ENCODE measurements at regions not wholly inside any gene's neighbourhood (a gene's known extent, or its start where the extent isn't known, plus 50 kb on each side); places are given as distances from the start of the nearest gene placed in this dataset.
"Not testable (repeated sequence)": the region's sequence is repeated elsewhere in the genome, so short reads cannot be mapped to it uniquely, and the experiment has no call there.

DNA sequence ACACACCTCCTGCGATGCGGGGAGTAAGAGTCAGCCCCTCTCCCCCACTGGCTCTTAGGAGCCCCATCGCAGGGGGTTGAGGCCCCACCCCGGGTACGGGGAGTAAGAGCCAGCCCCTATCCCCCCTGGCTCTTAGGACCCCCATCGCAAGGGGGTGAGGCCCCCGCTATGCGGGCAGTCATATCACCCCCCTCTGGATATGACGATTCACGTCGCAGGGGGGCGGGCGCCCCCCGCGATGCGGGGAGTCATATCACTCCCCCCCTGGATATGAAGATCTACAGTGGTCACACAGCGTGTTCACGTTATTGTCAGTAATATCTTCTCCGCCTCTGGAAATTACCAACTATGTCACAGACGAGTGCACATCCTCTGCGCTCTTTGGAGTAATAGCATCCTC is 61.1 kb downstream of the DEFB131A start:
- not testable (repeated sequence) for DNase-seq (ENCODE audit: low read depth in 2 of 2)

DNA sequence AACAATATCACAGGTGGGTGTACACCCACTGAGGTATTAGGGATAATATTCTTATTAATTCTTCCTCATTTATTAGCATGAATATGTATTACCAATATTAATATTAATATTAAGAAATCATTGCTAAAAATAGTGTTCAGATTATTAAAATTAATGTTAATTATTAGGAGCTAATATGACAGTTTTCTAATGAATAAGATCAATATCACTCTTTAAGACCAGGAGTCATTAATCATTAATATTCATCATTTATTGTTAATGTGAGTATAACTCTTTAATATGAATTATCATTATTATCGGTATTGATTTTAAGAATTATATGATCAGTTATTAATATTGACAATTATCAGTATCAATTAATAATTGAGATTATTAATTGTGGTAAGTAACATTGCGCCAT is 62.5 kb downstream of the DEFB131A start:
- DNase-seq (ENCODE audit: low read depth in 2 of 2): not testable (repeated sequence)

DNA sequence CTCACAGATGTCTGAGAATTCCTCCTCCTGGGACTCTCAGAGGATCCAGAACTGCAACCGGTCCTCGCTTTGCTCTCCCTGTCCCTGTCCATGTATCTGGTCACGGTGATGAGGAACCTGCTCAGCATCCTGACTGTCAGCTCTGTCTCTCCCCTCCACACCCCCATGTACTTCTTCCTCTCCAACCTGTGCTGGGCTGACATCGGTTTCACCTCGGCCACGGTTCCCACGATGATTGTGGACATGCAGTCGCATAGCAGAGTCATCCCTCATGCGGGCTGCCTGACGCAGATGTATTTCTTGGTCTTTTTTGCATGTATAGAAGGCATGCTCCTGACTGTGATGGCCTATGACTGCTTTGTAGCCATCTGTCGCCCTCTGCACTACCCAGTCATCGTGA is 68.7 kb downstream of the DEFB131A start:
- DNase-seq (ENCODE audit: low read depth in 2 of 2): not testable (repeated sequence)

DNA sequence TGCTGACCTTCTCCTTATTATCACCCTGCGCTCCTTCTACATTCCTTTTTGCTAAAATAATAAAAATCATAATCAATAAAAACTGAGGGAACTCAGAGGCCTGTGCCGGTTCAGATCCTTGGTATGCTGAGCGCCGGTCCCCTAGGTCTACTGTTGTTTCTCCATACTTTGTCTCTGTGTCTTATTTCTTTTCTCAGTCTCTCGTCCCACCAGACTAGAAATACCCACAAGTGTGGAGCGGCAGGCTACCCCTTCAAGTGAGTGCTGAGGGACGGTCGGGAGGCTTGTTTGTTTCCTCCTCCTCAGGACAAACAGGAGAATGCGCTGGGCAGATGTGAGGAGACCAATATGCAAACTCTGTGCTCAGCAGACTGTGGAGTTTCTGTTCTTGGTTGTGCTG is 75.4 kb downstream of the DEFB131A start:
- DNase-seq (ENCODE audit: low read depth in 2 of 2): not testable (repeated sequence)

DNA sequence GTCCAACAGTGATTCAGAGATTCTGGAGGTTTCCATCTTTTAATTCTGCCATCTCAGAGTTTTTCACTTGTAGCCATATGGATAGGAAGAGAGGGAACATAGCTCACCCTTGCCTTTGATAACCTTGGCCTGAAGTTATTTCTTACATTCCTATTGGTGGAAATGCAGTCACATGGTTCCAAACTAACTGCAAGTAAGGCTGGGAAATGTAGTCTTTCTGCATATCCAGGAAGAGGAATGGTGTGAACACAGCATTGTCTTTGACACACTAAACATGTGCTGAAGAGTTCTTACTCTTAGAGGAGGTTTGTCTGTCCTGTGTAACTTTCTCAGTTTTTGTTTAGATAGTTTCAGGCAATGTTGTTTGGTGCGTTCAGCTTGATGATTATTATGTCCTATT is 78.7 kb downstream of the DEFB131A start:
- DNase-seq (ENCODE audit: low read depth in 2 of 2): not testable (repeated sequence)

DNA sequence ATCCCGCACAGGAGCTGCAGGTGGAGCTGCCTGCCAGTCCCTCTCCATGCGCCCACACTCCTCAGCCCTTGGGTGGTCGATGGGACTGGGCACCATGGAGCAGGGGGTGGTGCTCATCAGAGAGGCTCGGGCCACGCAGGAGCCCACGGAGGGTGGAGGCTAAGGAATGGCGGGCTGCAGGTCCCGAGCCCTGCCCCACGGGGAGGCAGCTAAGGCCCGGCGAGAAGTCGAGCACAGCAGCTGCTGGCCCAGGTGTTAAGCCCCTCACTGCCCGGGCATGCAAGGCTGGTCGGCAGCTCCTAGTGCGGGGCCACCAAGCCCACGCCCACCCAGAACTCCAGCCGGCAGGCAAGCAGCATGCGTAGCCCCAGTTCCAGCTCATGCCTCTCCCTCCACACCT is 80.2 kb downstream of the DEFB131A start:
- not testable (repeated sequence) for DNase-seq (ENCODE audit: low read depth in 2 of 2)

DNA sequence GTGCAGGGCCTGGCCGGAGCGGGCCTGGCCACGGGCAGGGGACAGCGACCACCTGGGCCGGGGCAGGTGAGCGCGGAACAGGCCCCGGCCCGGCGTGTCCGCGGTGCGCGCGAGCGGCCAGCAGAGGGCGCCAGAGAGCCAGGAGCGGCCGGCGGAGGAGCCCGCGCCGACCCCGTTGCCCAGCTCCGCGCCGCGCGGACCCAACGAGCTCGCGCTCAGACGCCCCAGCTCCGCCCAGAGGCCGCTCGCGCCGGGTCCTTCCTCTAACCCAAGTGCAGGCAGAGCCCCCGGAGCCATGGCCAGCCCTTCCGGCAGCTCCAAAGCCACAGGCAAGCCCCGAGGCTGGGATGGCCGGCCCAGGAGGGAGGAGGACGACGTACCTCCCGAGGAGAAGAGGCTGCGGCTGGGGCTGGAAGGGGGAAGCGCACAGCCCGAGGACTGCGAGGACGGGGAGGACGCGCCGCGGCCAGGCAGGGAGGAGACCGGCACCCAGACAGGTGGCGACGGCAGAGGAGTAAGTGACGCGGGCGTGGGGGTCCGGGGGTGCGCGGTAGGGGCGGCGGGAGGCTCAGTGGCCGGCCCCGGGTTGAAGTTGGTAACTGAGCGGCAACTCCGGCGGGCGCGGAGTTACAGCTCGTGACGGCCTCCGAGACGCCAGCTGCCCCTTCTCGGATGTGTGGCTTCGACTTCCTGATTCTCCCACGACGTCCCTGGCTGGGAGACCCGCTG is 88.1 kb downstream of the DEFB131A start:
- DNase-seq (ENCODE audit: low read depth in 2 of 2): peak; percentile 47 to 63

DNA sequence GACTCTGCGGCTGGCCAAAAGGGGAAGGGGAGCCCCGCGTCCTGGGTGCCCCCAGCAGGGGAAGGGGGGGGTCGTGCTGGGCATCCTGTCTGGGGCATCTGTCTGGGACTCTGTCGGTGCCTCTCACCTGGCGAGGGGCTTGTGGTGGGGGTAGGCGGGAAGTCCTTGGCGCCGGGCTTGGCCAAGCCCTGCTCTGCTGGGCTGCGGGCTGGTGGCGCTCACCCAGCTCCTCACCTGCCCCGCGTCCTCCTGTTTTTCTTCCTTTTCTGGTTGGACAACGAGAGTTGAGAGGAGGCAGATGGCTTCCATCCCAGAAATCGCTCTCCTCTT is 88.6 kb downstream of the DEFB131A start:
- not testable (repeated sequence) for DNase-seq (ENCODE audit: low read depth in 2 of 2)

DNA sequence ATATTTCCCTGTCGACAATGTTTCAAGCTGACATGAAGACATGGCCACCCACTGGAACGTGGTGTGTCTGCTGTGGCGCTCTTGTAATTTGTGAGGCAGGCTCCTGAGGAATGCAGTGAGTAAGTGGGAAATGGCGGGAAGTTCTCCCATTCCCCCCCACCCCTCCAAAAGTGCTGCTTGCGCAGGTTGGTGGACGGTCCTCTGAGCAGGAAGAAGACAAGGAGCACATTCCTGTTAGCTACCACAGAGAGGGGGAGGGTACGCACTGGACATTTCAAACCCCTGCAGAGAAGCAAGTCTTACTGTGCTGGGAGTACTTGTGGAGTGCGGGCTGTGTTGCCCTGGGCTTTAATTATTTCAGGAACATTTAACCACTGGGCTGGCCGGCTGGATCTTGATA is 92.9 kb downstream of the DEFB131A start:
- not testable (repeated sequence) for DNase-seq (ENCODE audit: low read depth in 2 of 2)

DNA sequence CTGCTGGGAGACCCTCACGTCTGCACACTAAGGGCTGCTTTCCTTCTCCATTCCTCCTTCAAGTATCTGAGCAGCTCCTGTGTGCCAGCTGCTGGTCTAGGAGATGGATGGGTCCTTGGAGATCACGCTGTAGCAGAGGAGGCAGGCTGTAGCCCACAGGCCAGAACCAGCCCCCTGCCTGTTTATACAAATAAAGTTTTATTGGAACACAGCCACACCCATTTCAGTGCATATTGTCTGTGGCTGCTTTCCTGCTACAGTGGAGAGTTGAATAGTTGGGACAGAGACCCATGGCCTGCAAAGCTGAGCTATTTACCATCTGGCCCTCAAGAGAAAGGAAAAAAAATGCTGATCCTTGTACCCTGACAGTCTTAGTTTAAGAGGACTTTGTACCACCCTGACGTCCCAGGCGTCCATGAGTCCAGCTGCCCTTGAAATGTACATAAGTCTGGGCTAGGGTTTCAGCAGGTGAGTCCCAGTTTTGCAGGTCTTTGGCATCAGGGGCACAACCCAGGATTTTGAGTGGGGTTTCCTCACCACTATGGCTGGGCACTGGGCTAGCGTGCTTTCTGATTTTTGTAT is 95.8 kb downstream of the DEFB131A start:
- not testable (repeated sequence) for DNase-seq (ENCODE audit: low read depth in 2 of 2)

DNA sequence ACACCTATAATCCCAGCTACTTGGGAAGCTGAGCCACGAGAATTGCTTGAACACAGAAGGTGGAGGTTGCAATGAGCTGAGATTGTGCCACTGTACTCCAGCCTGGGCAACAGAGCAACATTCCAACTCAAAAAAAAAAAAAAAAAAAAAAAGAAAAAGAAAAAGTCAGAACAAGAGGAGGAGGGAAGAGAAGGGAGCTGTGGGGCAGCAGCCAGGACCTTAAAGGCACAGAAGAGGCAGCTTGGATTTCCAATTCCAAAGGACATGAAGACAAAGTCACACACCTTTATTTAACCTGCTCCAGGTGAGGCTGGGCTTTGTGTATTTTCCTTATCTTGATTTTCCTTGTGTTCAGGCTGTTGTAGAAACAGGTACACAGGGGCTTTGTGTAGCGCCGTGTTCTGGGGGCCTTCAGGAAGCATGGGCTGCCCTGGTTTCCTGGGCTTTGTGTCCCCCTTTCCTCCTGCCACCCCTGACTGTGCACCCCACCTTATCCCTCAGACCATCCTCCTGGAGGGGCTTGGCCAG is 97.2 kb downstream of the DEFB131A start:
- not testable (repeated sequence) for DNase-seq (ENCODE audit: low read depth in 2 of 2)

DNA sequence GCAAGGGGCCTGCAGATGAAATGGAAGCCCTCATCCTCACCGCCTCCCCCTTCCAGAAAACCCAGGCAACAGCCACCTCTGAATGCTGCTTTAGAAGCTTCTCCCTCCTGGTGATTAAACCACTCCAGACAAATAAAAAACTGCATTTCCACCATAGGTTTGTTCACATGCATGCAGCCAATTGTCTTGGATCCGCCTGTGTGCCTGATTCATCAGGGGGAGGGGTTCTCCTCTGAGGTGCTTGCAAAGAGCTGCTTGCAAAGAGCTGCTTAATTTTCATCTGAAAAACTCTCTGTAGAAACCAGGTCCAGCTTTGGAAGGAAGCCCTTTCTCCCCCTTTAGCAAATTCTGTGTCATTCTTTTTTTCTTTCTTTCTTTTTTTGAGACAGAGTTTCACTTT is 100.6 kb downstream of the DEFB131A start:
- not testable (repeated sequence) for DNase-seq (ENCODE audit: low read depth in 2 of 2)

DNA sequence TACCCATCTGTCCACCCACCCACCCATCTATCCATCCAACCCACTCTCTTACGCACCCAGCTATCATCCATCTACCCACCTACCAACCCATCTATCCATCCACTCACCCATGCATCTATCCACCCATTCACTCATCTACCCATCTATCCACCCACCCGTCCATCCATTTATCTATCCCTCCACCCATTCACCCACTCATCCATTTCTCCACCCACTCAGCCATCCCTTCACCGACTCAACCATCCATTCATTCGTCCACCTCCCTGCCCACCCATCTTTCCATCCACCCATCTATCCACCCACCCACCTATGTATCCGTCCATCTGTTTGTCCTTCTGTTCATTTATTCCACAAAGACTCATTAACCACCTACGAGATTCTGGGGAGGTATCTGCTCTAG is 103.3 kb downstream of the DEFB131A start:
- DNase-seq (ENCODE audit: low read depth in 2 of 2): not testable (repeated sequence)

DNA sequence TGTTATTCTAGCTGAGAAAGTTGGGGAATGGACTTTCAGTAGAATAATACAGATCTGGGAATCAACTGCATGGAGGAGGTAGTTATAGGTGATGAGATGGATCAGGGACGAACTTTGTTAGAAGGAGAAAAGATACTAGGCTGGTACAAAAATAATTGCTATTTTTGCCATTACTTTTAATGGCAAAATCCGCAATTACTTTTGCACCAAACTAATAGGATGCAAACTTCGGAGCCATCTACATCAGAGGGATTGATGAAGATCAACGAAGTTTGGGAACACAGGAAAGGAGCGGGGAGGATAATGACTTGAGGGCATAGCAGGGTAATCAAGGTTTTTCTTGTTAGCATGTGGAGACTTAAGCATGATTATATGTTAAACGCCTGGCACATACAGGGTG is 111.9 kb downstream of the DEFB131A start:
- not testable (repeated sequence) for DNase-seq (ENCODE audit: low read depth in 2 of 2)

DNA sequence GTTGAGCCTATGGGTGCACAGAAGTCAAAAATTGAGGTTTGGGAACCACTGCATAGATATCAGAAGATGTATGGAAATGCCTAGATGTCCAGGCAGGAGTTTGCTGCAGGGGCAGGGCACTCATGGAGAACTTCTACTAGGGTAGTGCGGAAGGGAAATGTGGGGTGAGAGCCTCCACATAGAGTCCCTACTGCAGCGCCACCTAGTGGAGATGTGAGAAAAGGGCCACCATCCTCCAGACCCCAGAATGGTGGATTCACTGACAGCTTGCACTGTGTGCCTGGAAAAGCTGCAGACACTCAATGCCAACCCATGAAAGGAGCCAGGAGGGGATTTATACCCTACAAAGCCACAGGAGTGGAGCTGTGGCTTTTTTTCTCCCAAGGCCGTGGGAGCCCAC is 133.7 kb downstream of the DEFB131A start:
- DNase-seq (ENCODE audit: low read depth in 2 of 2): not testable (repeated sequence)

DNA sequence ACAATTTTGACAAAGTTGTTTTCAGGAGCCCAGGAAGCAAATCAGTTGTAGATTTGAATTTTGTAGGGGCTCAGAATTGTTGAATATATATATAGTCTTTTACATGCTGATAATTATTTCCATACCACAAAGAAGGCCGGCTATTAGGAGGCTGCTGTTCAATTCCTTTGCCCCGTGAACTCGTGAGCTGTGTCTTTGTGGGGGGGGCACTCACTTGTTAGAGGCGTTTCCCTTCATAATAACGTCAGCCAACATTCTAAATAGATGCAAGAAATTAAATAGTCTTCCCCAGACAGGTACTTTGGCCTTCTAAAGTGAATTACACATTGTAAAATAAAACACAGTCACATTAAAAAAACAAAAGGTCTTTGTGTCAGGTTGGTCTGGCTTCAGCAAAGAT is 138.7 kb downstream of the DEFB131A start:
- not testable (repeated sequence) for DNase-seq (ENCODE audit: low read depth in 2 of 2)

DNA sequence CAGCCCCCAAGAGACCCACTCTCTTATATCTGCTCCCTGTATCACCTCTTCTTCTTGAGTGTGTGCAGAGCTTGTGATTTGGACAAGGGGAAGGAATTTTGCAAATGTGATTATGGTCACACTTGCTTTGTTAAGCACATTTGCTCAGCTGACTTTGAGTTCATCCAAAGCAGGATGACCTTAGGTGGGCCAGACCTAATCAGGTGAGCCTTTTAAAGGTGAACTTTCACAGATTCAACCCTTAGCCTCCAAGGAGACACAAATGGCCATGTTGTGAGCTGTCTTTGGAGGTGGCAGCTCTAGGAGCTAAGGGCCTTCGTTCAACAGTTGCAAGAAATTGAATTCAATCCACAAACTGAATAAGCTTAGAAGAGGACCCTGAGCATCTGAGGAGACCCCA is 147.8 kb downstream of the DEFB131A start:
- no peak for DNase-seq (ENCODE audit: low read depth in 2 of 2)

DNA sequence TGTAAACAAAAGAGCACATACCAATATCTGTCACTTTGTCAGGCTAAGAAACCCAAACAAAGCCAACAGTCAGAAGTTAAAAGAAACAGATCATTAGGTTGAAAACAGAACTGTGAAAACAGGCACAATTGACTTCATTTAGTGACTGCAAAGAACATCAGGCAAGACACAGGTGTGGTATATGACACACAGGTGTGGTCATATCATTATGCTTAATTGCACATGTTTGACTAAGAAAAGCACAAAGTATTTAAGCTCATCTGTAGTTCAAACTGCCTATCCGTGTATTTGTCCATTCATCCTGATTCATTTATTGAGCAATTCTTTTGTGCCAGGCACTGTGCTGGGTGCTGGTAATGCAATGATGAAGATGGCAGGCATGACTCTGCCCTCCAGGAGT is 150.7 kb downstream of the DEFB131A start:
- DNase-seq (ENCODE audit: low read depth in 2 of 2): no peak

DNA sequence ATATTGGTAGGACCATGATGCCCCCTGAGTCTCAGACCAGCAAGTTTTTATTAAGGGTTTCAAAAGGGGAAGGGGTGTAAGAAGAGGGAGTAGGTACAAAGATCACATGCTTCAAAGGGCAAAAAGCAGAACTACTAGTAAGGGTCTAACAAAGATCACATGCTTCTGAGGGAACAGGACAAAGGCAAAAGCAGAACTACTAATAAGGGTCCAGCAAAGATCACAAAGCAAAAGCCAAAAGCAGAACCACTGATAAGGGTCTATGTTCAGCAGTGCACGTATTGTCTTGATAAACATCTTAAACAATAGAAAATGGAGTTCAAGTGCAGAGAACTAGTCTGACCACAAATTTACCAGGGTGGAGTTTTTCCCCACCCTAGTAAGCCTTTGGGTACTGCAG is 151.3 kb downstream of the DEFB131A start:
- not testable (repeated sequence) for DNase-seq (ENCODE audit: low read depth in 2 of 2)

DNA sequence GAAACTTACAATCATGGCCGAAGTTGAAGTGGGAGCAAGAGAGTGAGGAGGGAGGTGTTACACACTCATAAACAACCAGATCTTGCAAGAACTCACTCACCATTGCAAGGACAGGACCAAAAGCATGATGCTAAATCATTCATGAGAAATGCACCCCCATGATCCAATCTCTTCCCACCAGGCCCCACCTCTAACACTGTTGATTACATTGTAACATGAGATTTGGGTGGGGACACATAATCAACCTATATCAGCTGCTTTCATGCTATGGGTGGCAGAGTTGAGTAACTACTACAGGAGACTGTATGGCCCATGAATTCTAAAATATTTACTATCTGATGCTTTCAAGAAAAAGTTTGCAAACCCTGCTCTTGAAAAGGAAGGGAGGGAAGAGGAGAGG is 155.1 kb downstream of the DEFB131A start:
- DNase-seq (ENCODE audit: low read depth in 2 of 2): no peak

DNA sequence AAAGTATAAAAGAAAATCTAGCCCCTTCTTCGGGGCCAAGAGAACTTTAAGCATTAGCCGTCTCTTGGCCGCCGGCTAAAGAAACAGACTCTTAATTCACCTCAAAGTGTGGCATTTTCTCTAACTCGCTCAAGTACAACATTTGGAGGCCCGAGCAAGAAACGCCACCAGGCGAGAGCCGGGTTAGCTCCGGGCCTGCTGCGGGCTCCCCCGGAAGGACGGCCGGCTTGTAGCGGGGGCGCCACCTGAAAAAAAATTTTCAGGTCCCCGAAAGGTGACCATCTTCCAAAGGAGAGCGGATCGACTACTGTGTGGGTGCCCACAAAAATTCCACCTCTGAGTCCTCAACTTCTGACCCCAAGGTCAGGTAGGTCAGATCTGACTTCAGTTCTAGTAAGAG is 156.0 kb downstream of the DEFB131A start:
- no peak for DNase-seq (ENCODE audit: low read depth in 2 of 2)

DNA sequence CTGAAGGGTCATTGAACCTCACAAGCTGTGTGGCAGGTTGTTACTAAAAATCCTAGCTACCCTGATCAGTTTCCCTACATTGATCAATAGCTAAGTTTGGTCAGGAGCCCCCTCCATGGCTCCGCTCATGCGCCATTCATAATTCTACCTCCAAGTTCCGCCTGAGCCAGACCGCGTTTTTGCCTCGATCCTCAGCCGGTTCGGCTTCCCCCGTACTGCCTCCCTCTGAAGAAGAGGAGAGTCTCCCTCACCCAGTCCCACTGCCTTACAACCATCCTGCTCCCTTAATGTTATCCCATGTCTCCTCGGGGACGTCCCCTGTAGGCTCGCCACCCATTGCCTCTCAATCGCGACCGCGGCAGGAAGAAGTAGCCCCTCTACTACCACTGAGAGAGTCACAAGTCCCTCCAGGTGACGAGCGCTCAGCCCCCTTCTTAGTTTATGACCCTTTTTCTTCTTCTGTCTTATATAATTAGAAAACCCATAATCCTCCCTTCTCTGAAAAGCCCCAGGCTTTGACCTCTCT is 158.2 kb downstream of the DEFB131A start:
- no peak for DNase-seq (ENCODE audit: low read depth in 2 of 2)
